VCaP (cell line): ENCODE measurements at regions not wholly inside any gene's neighbourhood (a gene's known extent, or its start where the extent isn't known, plus 50 kb on each side); places are given as distances from the start of the nearest gene placed in this dataset.
"Not testable (repeated sequence)": the region's sequence is repeated elsewhere in the genome, so short reads cannot be mapped to it uniquely, and the experiment has no call there.

Experiments used
- H3K27ac ChIP-seq: fragments of 450-650 bp; 2 replicates; pipeline ENCODE4 v1.5.1; 2017
- TF ChIP-seq, protein P1 (sequence below): fragments of 450-650 bp; conservative IDR thresholded peaks from 2 replicates; pipeline ENCODE4 v1.5.1; 2017; ENCODE audit warnings: mild to moderate bottlenecking, moderate library complexity

- H3K27ac ChIP-seq = no peak overlapping the region
- TF ChIP-seq, protein P1, sequence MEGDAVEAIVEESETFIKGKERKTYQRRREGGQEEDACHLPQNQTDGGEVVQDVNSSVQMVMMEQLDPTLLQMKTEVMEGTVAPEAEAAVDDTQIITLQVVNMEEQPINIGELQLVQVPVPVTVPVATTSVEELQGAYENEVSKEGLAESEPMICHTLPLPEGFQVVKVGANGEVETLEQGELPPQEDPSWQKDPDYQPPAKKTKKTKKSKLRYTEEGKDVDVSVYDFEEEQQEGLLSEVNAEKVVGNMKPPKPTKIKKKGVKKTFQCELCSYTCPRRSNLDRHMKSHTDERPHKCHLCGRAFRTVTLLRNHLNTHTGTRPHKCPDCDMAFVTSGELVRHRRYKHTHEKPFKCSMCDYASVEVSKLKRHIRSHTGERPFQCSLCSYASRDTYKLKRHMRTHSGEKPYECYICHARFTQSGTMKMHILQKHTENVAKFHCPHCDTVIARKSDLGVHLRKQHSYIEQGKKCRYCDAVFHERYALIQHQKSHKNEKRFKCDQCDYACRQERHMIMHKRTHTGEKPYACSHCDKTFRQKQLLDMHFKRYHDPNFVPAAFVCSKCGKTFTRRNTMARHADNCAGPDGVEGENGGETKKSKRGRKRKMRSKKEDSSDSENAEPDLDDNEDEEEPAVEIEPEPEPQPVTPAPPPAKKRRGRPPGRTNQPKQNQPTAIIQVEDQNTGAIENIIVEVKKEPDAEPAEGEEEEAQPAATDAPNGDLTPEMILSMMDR = no peak
Observed at GRCh38 chr4:155060419-155060818, 148.0 kb upstream of the NPY2R start.

- H3K27ac ChIP-seq = no peak overlapping the region
- TF ChIP-seq, protein P1 = no peak
Observed at GRCh38 chr4:155060873-155061272, 147.6 kb upstream of the NPY2R start.

GRCh38 chr4:155062948-155063347, 145.5 kb upstream of the NPY2R start:
- no peak overlapping the region for H3K27ac ChIP-seq
- TF ChIP-seq, protein P1 = no peak

DNA sequence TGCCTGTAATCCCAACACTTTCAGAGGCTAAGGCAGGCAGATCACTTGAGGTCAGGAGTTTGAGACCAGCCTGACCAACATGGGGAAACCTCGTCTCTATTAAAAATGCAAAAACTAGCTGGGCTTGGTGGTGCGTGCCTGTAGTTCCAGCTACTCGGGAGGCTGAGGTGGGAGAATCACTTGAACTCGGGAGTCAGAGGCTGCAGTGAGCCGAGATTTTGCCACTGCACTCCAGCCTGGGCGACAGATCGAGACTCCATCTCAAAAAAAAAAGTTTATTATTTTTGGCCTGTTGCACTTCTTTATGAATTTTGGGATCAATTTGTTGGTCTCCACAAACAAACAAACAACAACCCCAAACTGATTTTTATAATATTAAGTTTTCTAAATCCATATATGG, 143.5 kb upstream of the NPY2R start:
- not testable (repeated sequence) for H3K27ac ChIP-seq

GRCh38 chr4:155066871-155067270, 141.6 kb upstream of the NPY2R start:
- TF ChIP-seq, protein P1 = no peak
- no peak overlapping the region for H3K27ac ChIP-seq

DNA sequence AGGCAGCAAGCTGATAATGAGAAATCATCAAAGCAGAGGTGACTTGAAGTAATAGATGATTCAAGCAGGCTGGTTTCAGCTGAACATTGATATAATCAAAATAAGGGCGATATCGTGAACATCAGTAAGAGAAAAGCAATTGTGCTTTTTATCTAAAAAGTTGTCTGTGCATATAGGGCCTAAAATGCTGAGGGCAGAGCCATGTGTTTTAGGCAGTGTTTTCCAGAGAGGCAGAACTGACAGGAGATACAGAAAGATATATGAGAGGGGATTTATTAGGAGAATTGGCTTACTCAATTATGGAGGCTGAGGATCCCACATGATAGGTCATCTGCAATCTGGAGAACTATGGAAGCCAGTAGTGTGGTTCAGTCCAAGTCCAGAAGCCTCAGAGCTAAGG, 136.5 kb upstream of the NPY2R start:
- TF ChIP-seq, protein P1 = no peak
- no peak overlapping the region for H3K27ac ChIP-seq

GRCh38 chr4:155072417-155072816, 136.0 kb upstream of the NPY2R start:
- TF ChIP-seq, protein P1 = no peak
- H3K27ac ChIP-seq = no peak overlapping the region

DNA sequence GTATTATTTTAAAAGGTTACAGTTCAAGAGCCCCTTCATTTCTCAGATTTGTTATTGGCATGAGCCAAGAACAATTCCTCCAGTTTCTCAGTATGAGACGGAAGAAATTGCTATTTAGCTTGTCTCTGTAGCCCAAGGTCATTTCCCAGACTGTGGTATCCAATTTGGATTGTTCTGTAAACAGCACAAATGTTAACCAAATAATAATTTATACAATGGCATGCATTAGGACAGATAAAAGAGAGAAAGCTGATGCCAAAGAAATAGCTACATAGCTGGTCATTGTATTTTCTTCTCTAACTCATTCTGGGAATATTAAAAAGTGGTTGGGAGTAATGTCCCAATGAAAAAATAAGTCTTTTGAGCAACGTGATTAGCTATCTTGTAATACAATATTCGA, 134.6 kb upstream of the NPY2R start:
- H3K27ac ChIP-seq = peak overlapping the region; percentile 14; the same call in 1 of the 2 replicates
- TF ChIP-seq, protein P1 = no peak
